Stomach (tissue), 8 donors: ENCODE measurements at regions not wholly inside any gene's neighbourhood (a gene's known extent, or its start where the extent isn't known, plus 50 kb on each side); places are given as distances from the start of the nearest gene placed in this dataset.
"Not testable (repeated sequence)": the region's sequence is repeated elsewhere in the genome, so short reads cannot be mapped to it uniquely, and the experiment has no call there.

Experiments used
- DNase-seq, 2 donors: peaks; one replicate each; pipeline versions ENCODE4 v3.0.0 to v3.0.0-alpha.2; 2013 to 2019
- H3K27ac ChIP-seq, 5 donors: fragments of 200-600 bp in 4 of 5; sonication (generic) in 4 of 5; one replicate each; pipeline ENCODE4 v1.5.1; 2013 to 2019; ENCODE audit warnings: mild to moderate bottlenecking in 1 of 5, moderate library complexity in 1 of 5
- H3K27me3 ChIP-seq, 3 donors: fragments of 200-600 bp; sonication (generic); one replicate each; pipeline ENCODE4 v1.5.1; 2017 to 2019; ENCODE audit warnings: mixed run types in 1 of 3
- H3K36me3 ChIP-seq, 4 donors: fragments of 200-600 bp; sonication (generic); 1 replicate in 3 of 4; 2 replicates in 1 of 4; pipeline ENCODE4 v1.5.1; 2016 to 2019
- H3K4me1 ChIP-seq, 4 donors: fragments of 200-600 bp; sonication (generic); one replicate each; pipeline ENCODE4 v1.5.1; 2016 to 2019
- H3K4me3 ChIP-seq, 4 donors: fragments of 200-600 bp; sonication (generic) in 3 of 4; one replicate each; pipeline ENCODE4 v1.5.1; 2016 to 2019; ENCODE audit warnings: mild to moderate bottlenecking in 1 of 4
- H3K9me3 ChIP-seq, 4 donors: fragments of 200-600 bp; sonication (generic); one replicate each; pipeline ENCODE4 v1.5.1; 2016 to 2019
- CTCF ChIP-seq, 7 experiments: fragments of 450-650 bp in 4 of 7; fragments of 200-600 bp in 3 of 7; sonication (generic) in 3 of 7; IDR thresholded peaks; one replicate each; pipeline ENCODE4 v1.5.1; 2016 to 2019; ENCODE audit warnings: antibody characterized with exemption in 7 of 7, control low read depth in 2 of 7, mild to moderate bottlenecking in 1 of 7
- EP300 ChIP-seq: sonication (generic); formaldehyde crosslinking; IDR thresholded peaks from one replicate; pipeline ENCODE4 v1.6.1; 2017; ENCODE audit warnings: antibody characterized with exemption
- POLR2A ChIP-seq, 4 donors: fragments of 450-650 bp; IDR thresholded peaks; one replicate each; pipeline ENCODE4 v1.6.1; 2016; ENCODE audit warnings: antibody characterized with exemption in 4 of 4, control low read depth in 2 of 4, mild to moderate bottlenecking in 1 of 4, moderate library complexity in 1 of 4
- POLR2AphosphoS5 ChIP-seq, 3 donors: sonication (generic); formaldehyde crosslinking; IDR thresholded peaks; one replicate each; pipeline ENCODE4 v1.6.1; 2016; ENCODE audit warnings: antibody characterized with exemption in 3 of 3
- WGBS, 5 donors: extraction: QIAGEN DNeasy Blood & Tissue Kit in 3 of 5; methylation state at CpG; one replicate each; pipeline versions ENCODE4 v1.1.5 to v1.1.7; 2013 to 2018; 5-methylcytosine and 5-hydroxymethylcytosine counted together
- intact Hi-C: fragments of 100-400 bp; cut with DNase I; formaldehyde crosslinking; loops from one replicate; pipeline ENCODE4 v1.15.1; 2023; ENCODE audit warnings: low total_unique reads
- donor health status: healthy with polysubstance abuse.
- donor health status: Bipolar disorder and iron deficiency.
- donor health status: healthy.

- TF ChIP-seq CTCF (IDR thresholded peaks at IDR 0.05) (no peak), POLR2A (IDR thresholded peaks at IDR 0.05) (no peak), EP300 (no peak), POLR2AphosphoS5 (IDR thresholded peaks at IDR 0.05) (no peak)
- Histone ChIP-seq H3K4me1 (peaks cover 0 to 4% (median 0%) of the 10 kb centered on the region in 4 donors), H3K36me3 (no peaks in the 10 kb centered on the region), H3K27ac (no peak overlapping the region), H3K27me3 (peaks cover 0 to 39% (median 11%) of the 10 kb centered on the region in 3 donors), H3K9me3 (peaks cover 0 to 7% (median 1%) of the 10 kb centered on the region in 4 donors), H3K4me3 (no peak overlapping the region)
- 69 to 82% (median 80%) methylated on average over 6 of the region's 6 CpGs for WGBS, 5 donors
- intact Hi-C loops, result no loop called here
- no peak for DNase-seq
Measured at GRCh38 chr15:20355256-20355868, 186.2 kb downstream of the GOLGA6L6 start.

GRCh38 chr15:20354884-20355223 is 186.7 kb downstream of the GOLGA6L6 start:
- DNase-seq, intact Hi-C loops: not testable (repeated sequence)
- peaks cover 0 to 10% (median 1%) of the 10 kb centered on the region in 4 donors for H3K9me3 ChIP-seq

GRCh38 chr15:20353966-20354883 is 187.4 kb downstream of the GOLGA6L6 start:
- WGBS, 5 donors, result 64 to 72% (median 72%) methylated on average over 14 of the region's 14 CpGs
- DNase-seq, result peak in 1 of 2 donors; percentile 25
- H3K4me1 ChIP-seq, result peaks cover 0 to 4% (median 0%) of the 10 kb centered on the region in 4 donors
- peaks cover 0 to 49% (median 15%) of the 10 kb centered on the region in 3 donors for H3K27me3 ChIP-seq
- H3K27ac ChIP-seq, result no peak overlapping the region
- no peak for TF ChIP-seq POLR2AphosphoS5 (IDR thresholded peaks at IDR 0.05)
- no peak for TF ChIP-seq POLR2A (IDR thresholded peaks at IDR 0.05)
- TF ChIP-seq CTCF (IDR thresholded peaks at IDR 0.05), result no peak
- H3K36me3 ChIP-seq, result no peaks in the 10 kb centered on the region
- intact Hi-C loops, result no loop called here
- no peak overlapping the region for H3K4me3 ChIP-seq
- H3K9me3 ChIP-seq, result peaks cover 0 to 17% (median 4%) of the 10 kb centered on the region in 4 donors

More at GRCh38 chr15:20354884-20355223, 186.7 kb downstream of the GOLGA6L6 start:
- H3K36me3 ChIP-seq, H3K4me3 ChIP-seq, H3K4me1 ChIP-seq, H3K27ac ChIP-seq: not testable (repeated sequence)
- H3K27me3 ChIP-seq, result peaks cover 0 to 44% (median 11%) of the 10 kb centered on the region in 3 donors
- WGBS, 5 donors, result 56 to 68% (median 59%) methylated on average over 5 of the region's 5 CpGs

GRCh38 chr15:20352241-20353200 is 189.1 kb downstream of the GOLGA6L6 start:
- Histone ChIP-seq H3K4me1 (peaks cover 0 to 4% (median 0%) of the 10 kb centered on the region in 4 donors), H3K36me3 (no peaks in the 10 kb centered on the region), H3K27me3 (peaks cover 0 to 41% (median 19%) of the 10 kb centered on the region in 3 donors), H3K27ac (no peak overlapping the region), H3K4me3 (no peak overlapping the region), H3K9me3 (peaks cover 0 to 23% (median 7%) of the 10 kb centered on the region in 4 donors)
- no peak for DNase-seq
- 62 to 71% (median 63%) methylated on average over 17 of the region's 17 CpGs for WGBS, 5 donors
- no peak for TF ChIP-seq CTCF (IDR thresholded peaks at IDR 0.05)
- no peak for TF ChIP-seq POLR2A (IDR thresholded peaks at IDR 0.05)
- TF ChIP-seq EP300, result no peak
- TF ChIP-seq POLR2AphosphoS5 (IDR thresholded peaks at IDR 0.05), result no peak
- intact Hi-C loops, result no loop called here
